ENCODE measurements at regions not wholly inside any gene's neighbourhood (a gene's known extent, or its start where the extent isn't known, plus 50 kb on each side); places are given as distances from the start of the nearest gene placed in this dataset.

- ChIA-PET CTCF (no interaction called here), POLR2A (no interaction called here)
- Histone ChIP-seq H3K27me3 (replicated peaks in 1 of 4; ENCODE audit: control extremely low read depth in 1 of 4, control insufficient read depth in 3 of 4, insufficient read depth in 4 of 4, low read length in 3 of 4) (no peaks in the 10 kb centered on the region), H3K9me3 (ENCODE audit: control extremely low read depth in 1 of 3, control insufficient read depth in 2 of 3, insufficient read depth in 1 of 3, low read length in 2 of 3) (peaks cover 0 to 5% (median 0%) of the 10 kb centered on the region in 3 donors), H3K4me3 (ENCODE audit: control extremely low read depth in 1 of 5, extremely low read depth in 1 of 5, insufficient read depth in 1 of 5, low read depth in 2 of 5, low read length in 4 of 5) (no peak overlapping the region), H3K9ac (ENCODE audit: low read length) (no peak overlapping the region), H2AFZ (ENCODE audit: insufficient read depth, low read depth, low read length, poor library complexity, severe bottlenecking) (no peak overlapping the region), H3K4me1 (ENCODE audit: control insufficient read depth in 2 of 2, insufficient read depth in 2 of 2, low read length in 2 of 2) (no peaks in the 10 kb centered on the region), H3K36me3 (replicated peaks in 1 of 2; ENCODE audit: control extremely low read depth in 1 of 2, control insufficient read depth in 1 of 2, extremely low read depth in 1 of 2, insufficient read depth in 2 of 2, low read length in 1 of 2) (no peaks in the 10 kb centered on the region), H3K79me2 (ENCODE audit: control insufficient read depth, insufficient read depth, low read length) (no peaks in the 10 kb centered on the region), H3K27ac (ENCODE audit: low read length in 2 of 2) (no peak overlapping the region), H4K20me1 (ENCODE audit: control insufficient read depth, insufficient read depth, low read length, poor library complexity, severe bottlenecking) (no peaks in the 10 kb centered on the region), H3K4me2 (replicated peaks; ENCODE audit: low read depth, low read length, poor library complexity, severe bottlenecking) (no peak overlapping the region)
- no peak overlapping the region for H3K4me3 Mint-ChIP-seq
- ATAC-seq (ENCODE audit: low read depth) (no peak), DNase-seq (no peak)
- H3K4me1 Mint-ChIP-seq, result no peaks in the 10 kb centered on the region
- H3K9me3 Mint-ChIP-seq (ENCODE audit: insufficient read depth), result no peaks in the 10 kb centered on the region
- TF ChIP-seq, protein P1, sequence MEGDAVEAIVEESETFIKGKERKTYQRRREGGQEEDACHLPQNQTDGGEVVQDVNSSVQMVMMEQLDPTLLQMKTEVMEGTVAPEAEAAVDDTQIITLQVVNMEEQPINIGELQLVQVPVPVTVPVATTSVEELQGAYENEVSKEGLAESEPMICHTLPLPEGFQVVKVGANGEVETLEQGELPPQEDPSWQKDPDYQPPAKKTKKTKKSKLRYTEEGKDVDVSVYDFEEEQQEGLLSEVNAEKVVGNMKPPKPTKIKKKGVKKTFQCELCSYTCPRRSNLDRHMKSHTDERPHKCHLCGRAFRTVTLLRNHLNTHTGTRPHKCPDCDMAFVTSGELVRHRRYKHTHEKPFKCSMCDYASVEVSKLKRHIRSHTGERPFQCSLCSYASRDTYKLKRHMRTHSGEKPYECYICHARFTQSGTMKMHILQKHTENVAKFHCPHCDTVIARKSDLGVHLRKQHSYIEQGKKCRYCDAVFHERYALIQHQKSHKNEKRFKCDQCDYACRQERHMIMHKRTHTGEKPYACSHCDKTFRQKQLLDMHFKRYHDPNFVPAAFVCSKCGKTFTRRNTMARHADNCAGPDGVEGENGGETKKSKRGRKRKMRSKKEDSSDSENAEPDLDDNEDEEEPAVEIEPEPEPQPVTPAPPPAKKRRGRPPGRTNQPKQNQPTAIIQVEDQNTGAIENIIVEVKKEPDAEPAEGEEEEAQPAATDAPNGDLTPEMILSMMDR (IDR thresholded peaks at IDR 0.05), result no peak
- no peak for TF ChIP-seq EZH2 (IDR thresholded peaks at IDR 0.05; ENCODE audit: borderline replicate concordance, insufficient read depth, low read depth, low read length, poor library complexity, severe bottlenecking)
- intact Hi-C loops (cut with micrococcal nuclease), result no loop called here
- no peak overlapping the region for H3K27ac Mint-ChIP-seq
- 86% methylated on average over 1 of the region's 2 CpGs for WGBS (ENCODE audit: insufficient coverage)
- H3K27me3 Mint-ChIP-seq, result no peaks in the 10 kb centered on the region
Observed at GRCh38 chr2:122525336-122525735, 769.9 kb downstream of the TSN start.

DNA sequence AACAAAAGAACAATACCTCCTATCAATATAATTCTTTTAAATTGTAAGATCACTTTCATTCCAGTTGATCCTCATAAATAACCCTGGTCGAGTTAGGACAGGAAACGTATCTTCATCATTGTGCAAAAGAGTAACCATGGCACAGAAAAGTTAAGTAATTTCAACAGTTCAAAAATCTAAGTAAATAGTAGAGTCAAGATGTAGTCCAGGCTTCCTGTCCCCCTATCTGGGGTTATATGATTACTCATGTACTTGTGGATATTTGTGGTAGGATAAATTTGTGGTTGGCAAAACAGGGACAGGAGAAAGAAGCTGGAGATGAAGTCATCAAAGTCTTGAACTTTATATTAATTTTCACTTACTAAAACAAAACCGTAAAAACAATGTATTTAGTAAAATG lies 772.6 kb downstream of the TSN start:
- Histone ChIP-seq H3K4me1 (ENCODE audit: control insufficient read depth in 2 of 2, insufficient read depth in 2 of 2, low read length in 2 of 2) (no peaks in the 10 kb centered on the region), H3K36me3 (replicated peaks in 1 of 2; ENCODE audit: control extremely low read depth in 1 of 2, control insufficient read depth in 1 of 2, extremely low read depth in 1 of 2, insufficient read depth in 2 of 2, low read length in 1 of 2) (no peaks in the 10 kb centered on the region), H3K27ac (ENCODE audit: low read length in 2 of 2) (no peak overlapping the region), H2AFZ (ENCODE audit: insufficient read depth, low read depth, low read length, poor library complexity, severe bottlenecking) (no peak overlapping the region), H3K4me3 (ENCODE audit: control extremely low read depth in 1 of 5, extremely low read depth in 1 of 5, insufficient read depth in 1 of 5, low read depth in 2 of 5, low read length in 4 of 5) (no peak overlapping the region), H4K20me1 (ENCODE audit: control insufficient read depth, insufficient read depth, low read length, poor library complexity, severe bottlenecking) (no peaks in the 10 kb centered on the region), H3K9ac (ENCODE audit: low read length) (no peak overlapping the region), H3K79me2 (ENCODE audit: control insufficient read depth, insufficient read depth, low read length) (no peaks in the 10 kb centered on the region), H3K27me3 (replicated peaks in 1 of 4; ENCODE audit: control extremely low read depth in 1 of 4, control insufficient read depth in 3 of 4, insufficient read depth in 4 of 4, low read length in 3 of 4) (no peaks in the 10 kb centered on the region), H3K9me3 (ENCODE audit: control extremely low read depth in 1 of 3, control insufficient read depth in 2 of 3, insufficient read depth in 1 of 3, low read length in 2 of 3) (peaks cover 0 to 8% (median 0%) of the 10 kb centered on the region in 3 donors), H3K4me2 (replicated peaks; ENCODE audit: low read depth, low read length, poor library complexity, severe bottlenecking) (no peak overlapping the region)
- DNase-seq (no peak), ATAC-seq (ENCODE audit: low read depth) (no peak)
- H3K9me3 Mint-ChIP-seq (ENCODE audit: insufficient read depth), result no peaks in the 10 kb centered on the region
- intact Hi-C loops (cut with micrococcal nuclease), result no loop called here
- no CpG with 5 or more reads among the region's 3 CpGs for WGBS (ENCODE audit: insufficient coverage)
- ChIA-PET POLR2A (no interaction called here), CTCF (no interaction called here)
- H3K27me3 Mint-ChIP-seq, result no peaks in the 10 kb centered on the region
- H3K4me1 Mint-ChIP-seq, result no peaks in the 10 kb centered on the region
- H3K4me3 Mint-ChIP-seq, result no peak overlapping the region
- no peak for TF ChIP-seq EZH2 (IDR thresholded peaks at IDR 0.05; ENCODE audit: borderline replicate concordance, insufficient read depth, low read depth, low read length, poor library complexity, severe bottlenecking)
- TF ChIP-seq, protein P1 (IDR thresholded peaks at IDR 0.05), result no peak
- no peak overlapping the region for H3K27ac Mint-ChIP-seq
